Ovary (tissue), 3 donors: ENCODE measurements at regions not wholly inside any gene's neighbourhood (a gene's known extent, or its start where the extent isn't known, plus 50 kb on each side); places are given as distances from the start of the nearest gene placed in this dataset.

ENCODE experiments used
- EP300 ChIP-seq: sonication (generic); formaldehyde crosslinking; IDR thresholded peaks from one replicate; pipeline ENCODE4 v1.6.1; 2017; ENCODE audit warnings: antibody characterized with exemption
- TF ChIP-seq, protein P1 (sequence below), 3 donors: fragments of 450-650 bp in 2 of 3; fragments of 200-600 bp in 1 of 3; IDR thresholded peaks; one replicate each; pipeline versions ENCODE4 v1.5.1 to v1.8.0; 2016 to 2022; ENCODE audit warnings: antibody characterized with exemption in 3 of 3, mild to moderate bottlenecking in 1 of 3
- donor health status: DM: no; HTN: no; CAD: no.

DNA sequence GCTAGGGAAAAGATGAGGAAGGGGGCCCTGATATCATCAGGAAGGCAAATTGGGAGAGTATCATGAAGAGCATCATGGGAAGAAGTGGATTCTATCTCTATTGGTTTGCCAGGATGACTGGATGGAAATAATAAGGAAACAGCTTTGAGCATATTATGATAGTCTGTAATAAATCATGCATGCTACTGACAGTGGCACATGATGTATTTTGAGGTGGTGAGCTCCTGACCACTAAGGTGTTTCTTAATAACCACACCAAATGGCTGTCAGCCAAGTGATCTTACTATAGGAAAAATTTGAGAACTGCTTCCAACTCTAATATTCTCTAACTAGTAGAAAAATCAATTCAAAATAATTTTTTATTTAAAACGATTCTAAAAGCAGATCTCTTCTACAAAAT is 548.4 kb upstream of the JAG1 start:
- TF ChIP-seq, protein P1, sequence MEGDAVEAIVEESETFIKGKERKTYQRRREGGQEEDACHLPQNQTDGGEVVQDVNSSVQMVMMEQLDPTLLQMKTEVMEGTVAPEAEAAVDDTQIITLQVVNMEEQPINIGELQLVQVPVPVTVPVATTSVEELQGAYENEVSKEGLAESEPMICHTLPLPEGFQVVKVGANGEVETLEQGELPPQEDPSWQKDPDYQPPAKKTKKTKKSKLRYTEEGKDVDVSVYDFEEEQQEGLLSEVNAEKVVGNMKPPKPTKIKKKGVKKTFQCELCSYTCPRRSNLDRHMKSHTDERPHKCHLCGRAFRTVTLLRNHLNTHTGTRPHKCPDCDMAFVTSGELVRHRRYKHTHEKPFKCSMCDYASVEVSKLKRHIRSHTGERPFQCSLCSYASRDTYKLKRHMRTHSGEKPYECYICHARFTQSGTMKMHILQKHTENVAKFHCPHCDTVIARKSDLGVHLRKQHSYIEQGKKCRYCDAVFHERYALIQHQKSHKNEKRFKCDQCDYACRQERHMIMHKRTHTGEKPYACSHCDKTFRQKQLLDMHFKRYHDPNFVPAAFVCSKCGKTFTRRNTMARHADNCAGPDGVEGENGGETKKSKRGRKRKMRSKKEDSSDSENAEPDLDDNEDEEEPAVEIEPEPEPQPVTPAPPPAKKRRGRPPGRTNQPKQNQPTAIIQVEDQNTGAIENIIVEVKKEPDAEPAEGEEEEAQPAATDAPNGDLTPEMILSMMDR (IDR thresholded peaks at IDR 0.05): no peak
- no peak for TF ChIP-seq EP300
